Ascending aorta (tissue), 2 donors: ENCODE measurements at regions not wholly inside any gene's neighbourhood (a gene's known extent, or its start where the extent isn't known, plus 50 kb on each side); places are given as distances from the start of the nearest gene placed in this dataset.

Experiments used
- DNase-seq, 2 donors: peaks; one replicate each; pipeline ENCODE4 v3.0.0-alpha.2; 2019; ENCODE audit warnings: low spot score in 2 of 2
- H3K27ac ChIP-seq, 2 donors: fragments of 200-600 bp; sonication (generic); one replicate each; pipeline ENCODE4 v1.5.1; 2016 to 2017; ENCODE audit warnings: mild to moderate bottlenecking in 1 of 2
- H3K27me3 ChIP-seq: fragments of 200-600 bp; sonication (generic); one replicate; pipeline ENCODE4 v1.5.1; 2017
- H3K36me3 ChIP-seq, 2 donors: fragments of 200-600 bp; sonication (generic); one replicate each; pipeline ENCODE4 v1.5.1; 2016
- H3K4me1 ChIP-seq, 2 donors: fragments of 200-600 bp; sonication (generic); one replicate each; pipeline ENCODE4 v1.5.1; 2016 to 2017; ENCODE audit warnings: mild to moderate bottlenecking in 1 of 2
- H3K4me3 ChIP-seq, 2 donors: fragments of 200-600 bp; sonication (generic); one replicate each; pipeline ENCODE4 v1.5.1; 2016 to 2017; ENCODE audit warnings: mild to moderate bottlenecking in 1 of 2
- H3K9me3 ChIP-seq, 2 donors: fragments of 200-600 bp; sonication (generic); one replicate each; pipeline ENCODE4 v1.5.1; 2016
- CTCF ChIP-seq, 3 experiments: fragments of 200-600 bp in 2 of 3; fragments of 450-650 bp in 1 of 3; sonication (generic) in 2 of 3; IDR thresholded peaks; one replicate each; pipeline ENCODE4 v1.5.1; 2016 to 2019; ENCODE audit warnings: antibody characterized with exemption in 3 of 3, mild to moderate bottlenecking in 1 of 3, moderate library complexity in 1 of 3
- intact Hi-C: fragments of 100-400 bp; cut with DNase I; formaldehyde crosslinking; loops from one replicate; pipeline ENCODE4 v1.15.1; 2023

DNA sequence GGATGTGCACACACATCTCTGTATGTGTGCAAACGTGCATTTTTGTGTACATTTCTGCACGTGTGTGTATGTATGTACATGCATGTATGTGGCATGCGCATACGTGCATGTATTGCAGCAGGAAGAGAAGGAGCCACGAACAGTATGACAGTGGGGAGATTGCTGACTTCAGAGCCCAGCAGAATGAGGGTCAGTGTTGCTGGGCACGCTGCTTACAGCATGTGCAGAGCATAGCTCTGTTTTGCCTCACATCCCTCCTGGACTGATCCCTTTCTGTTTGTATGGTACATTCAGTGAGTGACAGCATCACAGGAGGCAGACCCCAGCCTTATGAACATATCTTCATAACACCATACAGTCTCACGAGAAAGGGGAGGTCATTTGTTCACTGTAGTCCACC lies 934.0 kb upstream of the EEF2KMT start:
- TF ChIP-seq CTCF (IDR thresholded peaks at IDR 0.05) = no peak
- H3K4me1 ChIP-seq = no peaks in the 10 kb centered on the region
- no peaks in the 10 kb centered on the region for H3K36me3 ChIP-seq
- no peak overlapping the region for H3K27ac ChIP-seq
- no peak overlapping the region for H3K4me3 ChIP-seq
- no peak for DNase-seq
- intact Hi-C loops = no loop called here
- H3K9me3 ChIP-seq = no peaks in the 10 kb centered on the region
- H3K27me3 ChIP-seq = no peaks in the 10 kb centered on the region

GRCh38 chr16:6031102-6031501 lies 933.5 kb upstream of the EEF2KMT start:
- intact Hi-C loops = no loop called here
- no peak for TF ChIP-seq CTCF (IDR thresholded peaks at IDR 0.05)
- Histone ChIP-seq H3K4me3 (no peak overlapping the region), H3K36me3 (no peaks in the 10 kb centered on the region), H3K27ac (no peak overlapping the region), H3K27me3 (no peaks in the 10 kb centered on the region), H3K4me1 (no peaks in the 10 kb centered on the region), H3K9me3 (no peaks in the 10 kb centered on the region)
- DNase-seq = no peak

GRCh38 chr16:6027733-6028132 lies 930.1 kb upstream of the EEF2KMT start:
- Histone ChIP-seq H3K4me3 (no peak overlapping the region), H3K4me1 (no peaks in the 10 kb centered on the region), H3K27me3 (no peaks in the 10 kb centered on the region), H3K36me3 (no peaks in the 10 kb centered on the region), H3K9me3 (no peaks in the 10 kb centered on the region), H3K27ac (no peak overlapping the region)
- no peak for TF ChIP-seq CTCF (IDR thresholded peaks at IDR 0.05)
- intact Hi-C loops = no loop called here
- DNase-seq = no peak

GRCh38 chr16:6023449-6023848 lies 925.9 kb upstream of the EEF2KMT start:
- Histone ChIP-seq H3K27me3 (no peaks in the 10 kb centered on the region), H3K4me1 (no peaks in the 10 kb centered on the region), H3K27ac (no peak overlapping the region), H3K4me3 (no peak overlapping the region), H3K36me3 (no peaks in the 10 kb centered on the region), H3K9me3 (no peaks in the 10 kb centered on the region)
- TF ChIP-seq CTCF (IDR thresholded peaks at IDR 0.05) = no peak
- DNase-seq = no peak
- intact Hi-C loops = no loop called here

DNA sequence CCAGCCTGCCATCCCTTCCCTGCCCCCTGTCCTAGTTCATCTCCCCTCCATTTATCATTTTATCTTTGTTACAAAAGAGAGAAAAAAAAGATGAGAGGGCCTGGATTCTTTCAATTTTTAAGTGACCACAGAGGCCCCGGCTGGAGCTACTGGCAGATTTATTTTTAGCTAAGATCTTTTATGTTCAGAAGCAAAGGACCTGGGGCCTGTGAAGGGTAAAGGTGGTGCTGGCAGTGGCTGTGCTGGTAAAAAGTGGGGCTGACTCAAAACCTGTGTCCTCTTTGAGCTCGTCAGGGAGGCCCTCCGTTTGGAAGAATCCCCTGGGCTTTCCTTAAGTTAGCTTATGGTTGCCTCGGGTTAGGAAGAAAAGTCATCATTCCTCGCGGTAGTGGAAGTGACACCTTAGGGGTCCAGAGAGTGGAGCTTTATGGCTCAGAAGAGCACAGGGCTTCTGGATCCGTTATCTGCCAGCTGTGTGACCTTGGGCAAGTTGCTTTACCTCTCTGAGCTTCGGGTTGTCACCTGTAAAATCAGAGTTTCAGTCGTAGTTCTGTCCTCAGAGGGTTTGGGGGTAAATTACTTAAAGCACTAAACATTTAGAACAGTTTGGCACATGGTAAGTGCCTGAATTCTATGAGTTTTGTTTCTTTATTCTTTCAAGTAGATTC lies 923.8 kb upstream of the EEF2KMT start:
- Histone ChIP-seq H3K4me1 (no peaks in the 10 kb centered on the region), H3K9me3 (no peaks in the 10 kb centered on the region), H3K36me3 (no peaks in the 10 kb centered on the region), H3K27ac (no peak overlapping the region), H3K27me3 (no peaks in the 10 kb centered on the region), H3K4me3 (no peak overlapping the region)
- no peak for TF ChIP-seq CTCF (IDR thresholded peaks at IDR 0.05)
- no peak for DNase-seq
- intact Hi-C loops = no loop called here
